ENCODE measurements at regions not wholly inside any gene's neighbourhood (a gene's known extent, or its start where the extent isn't known, plus 50 kb on each side); places are given as distances from the start of the nearest gene placed in this dataset.
"Not testable (repeated sequence)": the region's sequence is repeated elsewhere in the genome, so short reads cannot be mapped to it uniquely, and the experiment has no call there.

GRCh38 chr9:129414377-129414992, 206.4 kb downstream of the C9orf50 start:
- intact Hi-C loops (cut with DNase I), result no loop called here
- no peak for ATAC-seq

GRCh38 chr9:129413537-129414376, 207.1 kb downstream of the C9orf50 start:
- H3K27ac ChIP-seq, result peak overlapping the region; percentile 87 to 100 (median 98)
- peaks cover 25% of the 10 kb centered on the region for H3K4me1 ChIP-seq
- DNase-seq, result peak; percentile 99 to 100 (median 100)
- H3K27me3 ChIP-seq, result no peaks in the 10 kb centered on the region
- peak overlapping the region; percentile 18 to 52 for H3K4me3 ChIP-seq
- WGBS, 2 donors, result 1 to 2% methylated on average over 30 to 67 of the region's 84 CpGs
- peak; percentile 68 to 82 (median 72) for TF ChIP-seq POLR2A (IDR thresholded peaks at IDR 0.05)
- TF ChIP-seq CTCF (IDR thresholded peaks at IDR 0.05), result peak in 1 of 7 experiments; percentile 24
- H3K36me3 ChIP-seq (replicated peaks in 1 of 2; ENCODE audit: insufficient read depth in 1 of 2, low read depth in 2 of 2), result no peaks in the 10 kb centered on the region
- intact Hi-C loops (cut with DNase I), result no loop called here
- peak; percentile 93 for ATAC-seq
- no peaks in the 10 kb centered on the region for H3K9me3 ChIP-seq

More at GRCh38 chr9:129414377-129414992, 206.4 kb downstream of the C9orf50 start:
- H3K27ac ChIP-seq, result peak overlapping the region; percentile 87 to 100 (median 98)
- WGBS, 2 donors, result 42 to 57% methylated on average over 28 to 29 of the region's 31 CpGs
- no peaks in the 10 kb centered on the region for H3K9me3 ChIP-seq
- no peak overlapping the region for H3K4me3 ChIP-seq
- peaks cover 20% of the 10 kb centered on the region for H3K4me1 ChIP-seq
- DNase-seq, result peak in 3 of 4 donors; percentile 27 to 33 (median 33)
- no peaks in the 10 kb centered on the region for H3K36me3 ChIP-seq (replicated peaks in 1 of 2; ENCODE audit: insufficient read depth in 1 of 2, low read depth in 2 of 2)
- no peaks in the 10 kb centered on the region for H3K27me3 ChIP-seq
- no peak for TF ChIP-seq POLR2A (IDR thresholded peaks at IDR 0.05)
- no peak for TF ChIP-seq CTCF (IDR thresholded peaks at IDR 0.05)

GRCh38 chr9:129412814-129413536, 207.9 kb downstream of the C9orf50 start:
- ATAC-seq (peak; percentile 54), DNase-seq (peak; percentile 64 to 78 (median 68))
- 7 to 9% methylated on average over 36 to 47 of the region's 49 CpGs for WGBS, 2 donors
- peak overlapping the region; percentile 18 to 52 for H3K4me3 ChIP-seq
- H3K4me1 ChIP-seq, result peaks cover 33% of the 10 kb centered on the region
- TF ChIP-seq POLR2A (IDR thresholded peaks at IDR 0.05) (peak in 2 of 3 donors; percentile 68 to 73), CTCF (IDR thresholded peaks at IDR 0.05) (peak in 3 of 7 experiments; percentile 6 to 20 (median 8))
- peak overlapping the region; percentile 87 to 100 (median 98) for H3K27ac ChIP-seq
- H3K36me3 ChIP-seq (replicated peaks in 1 of 2; ENCODE audit: insufficient read depth in 1 of 2, low read depth in 2 of 2), result no peaks in the 10 kb centered on the region
- H3K27me3 ChIP-seq, result no peaks in the 10 kb centered on the region
- no peaks in the 10 kb centered on the region for H3K9me3 ChIP-seq
- intact Hi-C loops (cut with DNase I), result no loop called here

- H3K4me1 ChIP-seq, result peaks cover 35% of the 10 kb centered on the region
- not testable (repeated sequence) for ATAC-seq
- WGBS, 2 donors, result 89% methylated on average over 11 of the region's 11 CpGs
These were observed 208.6 kb downstream of the C9orf50 start for GRCh38 chr9:129412176-129412813.

More at GRCh38 chr9:129412176-129412813, 208.6 kb downstream of the C9orf50 start:
- DNase-seq; H3K36me3 ChIP-seq (replicated peaks in 1 of 2; ENCODE audit: insufficient read depth in 1 of 2, low read depth in 2 of 2); H3K27me3 ChIP-seq; H3K4me3 ChIP-seq; intact Hi-C loops (cut with DNase I); H3K9me3 ChIP-seq: not testable (repeated sequence)
- H3K27ac ChIP-seq, result peak overlapping the region; percentile 87 to 100 (median 98)

Measured in body of pancreas (tissue), 4 donors.